ENCODE measurements at regions not wholly inside any gene's neighbourhood (a gene's known extent, or its start where the extent isn't known, plus 50 kb on each side); places are given as distances from the start of the nearest gene placed in this dataset.

- no peak for TF ChIP-seq CTCF (IDR thresholded peaks at IDR 0.05)
- no peak for TF ChIP-seq POLR2A (IDR thresholded peaks at IDR 0.05)
These were observed 375.7 kb downstream of the NPHP4 start for GRCh38 chr1:5616366-5617178.

Measured in right lobe of liver (tissue), 4 donors.